Stimulated activated CD4-positive, alpha-beta T cell treated with anti-CD3 and anti-CD28 coated beads, TNF-alpha, amount 100 ng/mL, for 24 hours (primary cell): ENCODE measurements at regions not wholly inside any gene's neighbourhood (a gene's known extent, or its start where the extent isn't known, plus 50 kb on each side); places are given as distances from the start of the nearest gene placed in this dataset.

ENCODE experiments used
- DNase-seq, 3 experiments: peaks; one replicate each; pipeline ENCODE4 v3.0.0-alpha.2; 2020; ENCODE audit warnings: low read depth in 3 of 3

DNA sequence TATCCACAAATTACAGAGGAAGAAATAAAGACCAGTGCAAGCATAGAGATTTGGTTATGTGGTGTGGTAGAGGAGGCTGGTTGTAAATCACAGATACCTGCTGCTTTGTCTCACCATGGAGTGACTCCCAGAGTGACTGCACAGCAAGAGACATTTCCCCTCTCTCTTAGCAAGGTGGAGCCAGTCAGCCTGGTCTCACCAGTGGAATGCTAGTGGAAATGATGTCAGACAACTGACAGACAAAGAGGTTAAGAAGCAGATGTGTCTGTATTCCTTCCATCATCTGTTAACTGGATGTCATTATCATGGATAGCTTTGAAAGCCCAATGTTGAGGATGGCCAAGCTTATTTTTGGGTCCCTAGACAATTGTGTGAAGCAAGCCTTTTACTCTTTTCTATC, 509.4 kb upstream of the SEMA6A start:
- DNase-seq, result no peak

DNA sequence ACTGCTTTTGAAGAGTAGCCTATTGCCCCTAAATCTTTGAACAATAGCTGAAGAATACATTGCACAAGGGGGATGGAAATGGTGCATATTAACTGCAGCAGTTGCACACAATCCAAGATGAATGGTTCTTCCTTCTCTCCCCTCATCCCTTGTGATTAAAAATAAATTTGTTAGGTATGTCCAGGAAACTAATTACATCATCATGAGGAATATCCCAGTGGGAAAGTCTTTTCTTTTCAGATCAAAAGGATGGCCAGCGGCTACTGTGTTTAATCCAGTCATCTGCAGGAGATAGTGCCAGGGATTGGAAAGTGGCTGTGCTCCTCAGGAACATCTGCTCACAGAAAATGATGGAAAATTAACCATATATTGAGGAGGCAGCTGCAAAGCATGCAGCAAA, 508.4 kb upstream of the SEMA6A start:
- DNase-seq, result no peak

DNA sequence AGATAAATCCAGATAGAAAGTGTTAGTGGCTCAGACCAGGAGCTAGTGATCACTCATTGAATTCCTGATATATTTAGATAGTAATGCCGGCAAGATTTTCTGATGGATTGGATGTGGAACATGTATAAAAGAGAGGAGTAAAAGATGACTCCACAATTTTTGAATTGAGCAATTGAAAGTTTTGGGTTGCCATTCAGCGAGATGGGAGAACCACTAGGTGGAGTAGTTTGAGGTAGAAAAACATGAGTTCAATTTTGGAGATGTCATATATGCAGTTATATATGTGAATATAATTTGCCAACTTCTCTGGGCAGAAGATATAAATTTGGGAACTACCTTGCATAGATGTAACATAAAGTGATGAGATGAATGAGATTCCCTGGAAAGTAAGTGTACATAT, 502.5 kb upstream of the SEMA6A start:
- no peak for DNase-seq

DNA sequence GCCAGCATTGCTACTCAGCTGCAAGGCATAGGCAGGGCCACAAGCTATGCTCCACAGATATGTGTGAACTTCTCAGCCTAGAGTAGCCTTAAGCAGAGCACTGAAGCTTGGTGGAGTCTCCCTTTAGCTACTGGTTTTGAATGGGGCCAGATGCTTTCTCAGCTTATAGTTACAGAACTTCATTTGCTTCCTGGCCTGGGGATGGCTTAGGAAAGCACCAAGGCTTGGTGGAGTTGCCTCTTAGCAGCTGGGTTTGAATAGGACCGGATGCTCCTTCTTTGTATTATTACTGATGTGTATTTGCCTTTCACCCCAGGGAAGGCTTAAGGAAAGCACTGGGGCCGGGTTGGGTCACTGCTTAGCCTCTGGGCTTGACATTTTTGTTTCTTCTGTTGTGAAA, 497.8 kb upstream of the SEMA6A start:
- DNase-seq, result no peak

DNA sequence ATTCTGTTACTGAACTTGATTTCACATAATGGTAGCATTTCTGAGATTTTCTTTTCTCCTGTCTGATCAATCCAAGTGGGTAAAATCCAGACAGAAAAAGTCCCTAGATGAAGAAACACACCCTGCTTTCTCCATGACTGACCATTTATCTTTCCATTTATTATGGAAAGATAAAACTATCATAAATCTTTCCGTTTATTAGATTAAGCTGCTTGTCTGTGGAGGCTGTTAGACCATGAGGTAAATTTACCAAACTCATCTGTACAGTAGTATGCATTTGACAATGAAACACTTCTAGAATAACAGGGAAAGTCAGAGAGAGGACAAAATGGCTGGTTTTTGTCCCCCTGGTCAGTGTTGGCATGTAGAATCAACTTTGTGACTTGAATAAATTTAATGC, 491.2 kb upstream of the SEMA6A start:
- DNase-seq, result no peak

DNA sequence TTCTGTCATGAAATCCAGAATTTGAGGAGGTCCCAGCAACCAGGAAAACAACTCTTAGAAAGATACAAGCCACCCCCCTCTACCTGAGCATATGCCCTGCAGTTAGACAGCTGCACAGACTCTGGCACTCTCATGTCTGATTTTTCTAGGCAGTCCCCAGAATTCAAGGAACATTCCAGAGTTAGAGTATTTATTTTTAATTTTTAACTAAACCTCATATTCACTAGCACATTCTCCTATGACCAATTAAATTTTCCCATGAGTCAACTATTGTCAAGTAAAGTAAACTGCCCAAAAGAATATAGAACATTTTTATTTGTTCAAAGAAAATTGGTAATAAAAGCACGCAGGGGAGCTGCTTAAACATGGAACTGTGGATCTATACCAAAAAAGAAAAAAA, 490.5 kb upstream of the SEMA6A start:
- no peak for DNase-seq

DNA sequence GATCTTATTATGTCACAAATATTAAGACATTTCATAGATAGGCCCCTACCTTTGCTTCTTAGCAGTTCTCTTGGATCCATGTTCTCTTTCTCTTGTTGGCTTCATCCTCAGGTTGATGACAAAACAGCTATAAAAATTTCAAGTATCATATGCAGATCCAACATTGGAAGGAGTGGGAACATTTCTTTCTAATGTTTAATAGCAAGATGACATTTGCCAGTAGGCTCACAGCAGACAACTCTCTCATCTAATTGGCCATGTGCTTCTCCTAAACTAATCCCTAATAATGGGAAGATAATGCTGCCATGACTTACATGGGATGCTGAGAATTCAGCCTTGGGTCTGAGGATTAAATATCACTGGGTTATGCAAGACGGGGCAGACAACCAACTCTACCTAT, 485.5 kb upstream of the SEMA6A start:
- DNase-seq, result no peak

DNA sequence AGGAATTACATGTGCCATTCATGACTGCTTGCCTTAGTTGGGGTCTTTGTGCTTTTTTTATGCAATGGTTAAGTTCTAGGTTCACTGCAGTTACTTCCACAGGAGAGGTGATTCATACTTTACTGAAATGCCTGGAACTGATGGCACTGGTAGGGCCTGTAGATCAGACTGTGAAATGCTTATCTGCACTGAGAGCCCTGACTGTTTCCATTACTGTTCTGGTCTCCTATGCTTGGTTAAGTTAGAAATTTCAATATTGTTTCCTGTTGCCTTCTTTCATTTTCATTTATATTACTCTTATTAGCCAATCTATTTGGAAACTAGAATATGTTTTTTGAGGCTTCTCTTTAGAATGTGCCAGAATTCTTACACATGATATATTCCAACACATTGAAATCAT, 484.1 kb upstream of the SEMA6A start:
- no peak for DNase-seq

DNA sequence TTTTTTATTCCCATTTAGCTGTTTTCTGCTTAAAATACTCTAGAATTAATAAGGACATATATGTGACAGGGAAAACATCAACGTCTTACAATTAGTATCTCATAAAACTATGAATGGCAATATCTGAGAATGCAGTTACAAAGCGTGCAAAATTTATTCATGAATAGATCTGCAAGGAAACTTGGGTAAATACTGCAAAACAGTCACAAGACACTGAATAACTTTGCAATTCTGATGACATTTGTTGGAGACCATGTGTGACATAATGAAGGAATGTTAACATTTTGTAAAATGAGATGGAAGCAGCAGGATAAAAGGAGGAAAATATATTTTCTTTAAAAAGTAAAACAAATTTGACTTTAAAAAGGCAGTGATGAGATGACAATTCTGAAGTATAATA, 480.9 kb upstream of the SEMA6A start:
- no peak for DNase-seq

DNA sequence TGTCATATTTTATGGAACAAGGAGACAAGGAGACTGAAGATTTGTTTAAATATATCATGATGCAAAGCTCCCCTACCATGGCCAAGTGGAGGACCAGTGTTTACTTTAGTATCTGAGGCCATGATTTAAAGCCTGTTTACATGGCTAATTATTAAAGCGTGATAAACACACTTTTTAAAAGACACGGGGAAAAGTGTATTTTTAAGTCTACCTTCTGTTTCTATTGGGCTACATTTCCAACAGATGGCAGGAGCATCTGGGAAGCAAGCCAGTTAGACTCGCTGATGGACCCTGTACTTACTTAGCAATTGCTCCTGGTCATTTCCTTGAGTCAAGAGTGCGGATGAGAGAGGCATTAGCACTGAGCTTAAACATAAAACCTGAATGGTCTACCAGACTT, 480.3 kb upstream of the SEMA6A start:
- DNase-seq, result no peak

DNA sequence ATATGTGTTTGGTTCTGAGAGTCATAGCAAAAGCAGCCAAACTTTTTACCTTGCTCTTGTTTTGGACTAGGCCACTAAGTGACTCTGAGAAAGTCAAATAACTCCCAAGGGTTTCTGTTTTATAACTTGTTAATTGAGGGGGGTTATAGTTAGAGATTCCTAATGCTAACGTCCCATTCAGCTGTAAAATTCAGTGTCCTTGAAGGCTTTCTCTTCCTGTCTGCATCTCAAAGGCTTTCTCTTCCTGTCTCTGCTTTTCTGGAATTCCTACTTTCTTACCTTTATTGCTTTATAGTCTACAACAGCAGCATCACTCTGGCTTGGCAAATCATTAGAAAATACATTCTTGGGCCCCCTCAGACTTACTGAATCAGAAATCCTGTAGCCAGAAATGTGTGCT, 479.5 kb upstream of the SEMA6A start:
- DNase-seq, result no peak

DNA sequence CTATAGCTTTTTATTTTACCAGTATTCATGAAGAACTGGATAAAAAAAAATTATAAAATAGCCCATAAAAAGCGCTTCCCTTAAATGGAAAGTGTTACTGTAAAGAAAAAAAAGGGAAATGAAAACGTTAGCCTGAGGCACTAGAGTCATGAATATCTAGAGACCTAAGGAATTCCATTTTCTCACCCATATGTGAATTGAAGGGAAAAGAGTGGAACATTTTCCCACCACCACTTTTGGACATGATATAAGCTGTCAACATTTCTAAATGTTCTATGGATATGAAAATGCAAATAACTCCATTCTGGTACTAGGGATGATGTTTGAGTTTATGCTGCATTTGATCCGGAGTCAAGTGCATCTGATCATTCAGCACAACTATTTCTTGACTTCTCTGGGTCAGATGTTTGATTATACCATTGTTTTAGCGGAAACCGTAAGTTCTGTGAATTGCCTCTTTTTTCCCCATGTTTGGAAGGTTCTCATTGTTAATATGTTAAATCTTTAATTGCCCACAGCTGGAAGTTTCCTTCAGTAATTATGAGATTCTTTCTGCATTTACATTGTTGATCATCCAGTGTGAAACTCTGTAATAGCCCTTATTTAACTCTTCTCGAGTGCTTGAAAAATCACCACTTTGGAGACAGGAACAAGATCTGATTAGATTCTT, 467.4 kb upstream of the SEMA6A start:
- DNase-seq, result no peak

DNA sequence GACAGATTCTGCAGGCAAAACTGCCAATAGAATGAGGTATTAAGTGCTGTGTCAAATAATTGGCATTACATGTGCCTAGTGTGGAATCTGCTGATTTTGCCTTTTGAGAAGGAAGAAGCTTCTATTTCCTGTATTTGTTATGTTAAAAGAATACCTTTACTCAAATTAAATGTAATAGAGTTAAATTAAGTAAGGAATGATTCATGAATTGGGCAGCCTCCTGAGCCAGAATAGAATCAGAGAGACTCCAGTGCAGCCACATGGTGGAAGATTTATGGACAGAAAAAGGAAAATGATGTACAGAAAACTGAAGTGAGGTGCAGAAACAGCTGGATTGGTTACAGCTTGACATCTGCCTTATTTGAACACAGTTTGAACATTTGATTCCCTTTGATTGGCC, 464.4 kb upstream of the SEMA6A start:
- no peak for DNase-seq

DNA sequence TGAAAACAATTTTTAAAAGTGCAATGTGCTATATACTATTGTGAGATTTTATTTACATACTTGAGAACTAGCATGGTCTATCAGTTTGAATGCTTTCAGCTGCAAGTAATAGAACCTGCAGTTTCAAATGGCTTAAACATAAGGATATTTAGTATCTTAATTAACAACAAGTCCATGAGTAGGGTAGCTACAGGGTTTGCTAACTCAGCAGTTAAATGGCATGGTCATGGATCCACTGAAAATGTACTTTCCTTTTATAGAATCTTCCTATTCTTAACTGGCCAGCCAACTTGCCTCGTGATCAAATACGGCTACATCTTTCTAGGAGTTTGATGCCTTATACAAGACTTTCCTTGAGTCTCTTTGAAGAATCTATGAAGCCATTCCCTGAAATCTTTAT, 452.8 kb upstream of the SEMA6A start:
- DNase-seq, result no peak

DNA sequence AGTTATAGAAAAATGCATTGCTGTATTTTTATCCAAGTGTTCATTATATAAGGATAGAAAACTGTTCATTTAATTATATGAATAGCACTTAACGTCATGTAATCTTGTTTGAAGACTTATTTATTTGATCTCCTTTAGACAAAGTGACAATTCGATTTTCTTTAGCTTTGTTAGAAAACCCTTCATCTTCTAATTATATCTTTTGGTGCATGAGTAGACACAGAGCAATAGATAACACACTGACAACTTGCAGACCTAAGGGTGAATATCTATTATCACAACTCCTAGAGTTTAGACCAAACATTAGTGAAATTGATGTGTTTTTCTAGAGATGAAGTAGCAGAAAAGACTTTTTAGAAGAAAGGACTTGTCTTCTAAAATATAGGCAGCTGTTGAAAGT, 446.4 kb upstream of the SEMA6A start:
- no peak for DNase-seq

DNA sequence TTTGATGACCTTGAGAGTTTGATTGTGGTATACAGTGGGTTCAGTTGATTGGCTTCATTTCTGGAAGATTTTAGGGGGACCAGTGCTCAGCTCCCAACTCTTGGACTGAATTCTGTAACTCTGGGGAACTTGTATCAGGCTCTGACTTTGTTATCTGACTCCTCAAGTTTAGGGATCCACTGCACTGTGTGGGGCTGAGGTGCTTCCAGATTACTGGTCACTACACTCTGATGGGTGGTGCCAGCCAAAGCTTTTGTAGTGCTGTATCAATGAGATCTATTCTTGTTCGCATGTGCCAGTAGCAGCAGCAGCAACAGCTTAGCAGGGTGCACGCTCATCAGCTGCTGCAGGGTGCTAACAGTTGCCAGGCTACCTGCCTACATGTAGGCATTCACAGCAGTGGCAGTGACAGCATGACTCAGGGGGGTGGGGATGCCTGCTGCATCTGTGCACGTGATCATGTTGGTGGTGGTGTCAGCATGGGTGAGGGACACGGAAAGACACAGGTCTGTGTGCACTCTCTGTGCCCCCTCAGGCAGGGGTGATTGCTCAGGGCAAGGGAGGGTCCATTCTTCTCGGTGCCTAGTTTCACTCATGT, 438.8 kb upstream of the SEMA6A start:
- no peak for DNase-seq

DNA sequence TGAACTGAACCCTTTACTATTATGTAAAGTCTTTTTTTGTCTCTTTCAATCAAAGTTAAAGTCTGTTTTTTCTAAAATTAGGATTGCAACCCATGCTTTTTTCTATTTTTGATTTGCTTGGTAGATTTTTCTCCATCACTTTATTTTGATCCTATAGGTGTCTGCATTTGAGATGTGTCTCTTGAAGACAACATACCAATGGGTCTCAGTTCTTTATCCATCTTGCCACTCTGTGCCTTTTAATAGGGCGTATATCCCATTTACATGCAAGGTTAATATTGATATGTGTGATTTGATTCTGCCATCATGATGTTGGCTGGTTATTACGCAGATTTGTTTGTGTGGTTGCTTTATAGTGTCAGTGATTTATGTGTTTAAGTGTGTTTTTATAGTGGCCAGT, 436.0 kb upstream of the SEMA6A start:
- DNase-seq, result no peak

DNA sequence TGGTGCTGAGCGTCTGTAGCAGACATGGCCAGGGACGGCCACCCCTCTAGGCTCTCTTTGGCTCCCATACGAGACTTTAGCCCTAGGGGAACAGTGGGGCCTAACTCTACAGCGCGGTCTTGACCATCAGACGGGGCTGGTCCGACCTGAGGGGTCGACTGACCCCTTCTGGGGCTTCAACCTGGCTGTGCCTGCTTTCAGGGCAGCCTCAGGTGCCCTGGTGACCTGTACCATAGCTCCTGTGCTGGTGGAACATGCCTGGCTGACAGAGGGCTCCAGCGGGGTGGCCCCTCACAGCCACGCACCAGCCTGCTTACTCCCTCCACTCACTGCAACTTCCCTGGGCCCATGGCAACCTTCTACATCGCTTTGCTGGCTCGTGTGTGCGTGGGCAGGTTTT, 423.4 kb upstream of the SEMA6A start:
- no peak for DNase-seq

DNA sequence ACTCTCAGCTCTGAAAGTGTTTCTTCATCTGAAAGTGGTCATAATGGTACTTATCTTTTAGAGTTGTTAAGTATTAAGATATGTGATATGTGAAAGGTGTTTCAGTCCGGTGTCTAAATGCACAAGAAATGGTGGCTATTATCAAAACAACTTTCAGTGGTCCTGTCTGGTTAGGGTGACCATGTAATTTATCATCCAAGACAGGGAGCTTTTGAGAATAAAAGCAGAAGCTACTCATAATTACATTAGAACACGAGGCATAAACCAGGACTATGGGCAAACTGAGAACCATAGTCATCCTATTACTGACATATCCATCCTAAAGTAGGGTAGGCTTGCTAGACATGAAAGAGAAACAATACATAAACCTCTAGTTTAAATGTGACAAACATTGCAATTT, 418.1 kb upstream of the SEMA6A start:
- no peak for DNase-seq

DNA sequence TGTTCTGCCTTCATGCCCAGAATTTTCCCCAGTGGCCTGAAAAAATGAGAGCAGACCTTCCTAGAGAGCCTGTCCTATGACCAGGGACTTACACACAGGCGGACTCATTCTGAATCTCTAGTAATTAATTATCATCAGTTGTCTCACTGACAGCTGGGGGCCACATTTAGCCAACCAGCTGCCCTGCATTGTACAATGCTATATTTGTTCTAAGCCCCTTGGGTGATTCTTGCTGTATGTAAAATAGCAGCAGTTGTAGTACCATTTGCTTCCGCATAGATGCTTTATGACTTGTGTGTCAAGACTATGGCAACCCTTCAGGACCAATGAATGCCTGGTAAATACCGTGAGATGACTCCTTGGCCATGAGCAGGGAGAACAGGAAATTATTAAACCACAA, 415.4 kb upstream of the SEMA6A start:
- no peak for DNase-seq

DNA sequence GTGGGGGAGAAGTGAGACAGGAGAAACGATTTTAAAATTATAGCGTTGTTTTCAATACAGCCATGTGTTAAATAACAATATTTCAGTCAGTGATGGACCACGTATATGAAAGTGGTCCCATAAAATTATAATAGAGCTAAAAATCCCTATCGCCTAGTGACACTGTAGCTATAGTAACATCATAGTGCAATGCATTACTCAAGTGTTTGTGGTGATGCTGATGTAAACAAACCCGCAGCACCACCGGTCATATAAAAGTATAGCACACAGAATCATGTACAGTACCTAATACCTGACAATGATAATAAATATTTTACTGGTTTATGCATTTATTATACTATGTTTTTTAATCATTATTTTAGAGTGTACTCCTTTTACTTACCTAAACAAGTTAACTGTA, 407.4 kb upstream of the SEMA6A start:
- DNase-seq, result no peak

DNA sequence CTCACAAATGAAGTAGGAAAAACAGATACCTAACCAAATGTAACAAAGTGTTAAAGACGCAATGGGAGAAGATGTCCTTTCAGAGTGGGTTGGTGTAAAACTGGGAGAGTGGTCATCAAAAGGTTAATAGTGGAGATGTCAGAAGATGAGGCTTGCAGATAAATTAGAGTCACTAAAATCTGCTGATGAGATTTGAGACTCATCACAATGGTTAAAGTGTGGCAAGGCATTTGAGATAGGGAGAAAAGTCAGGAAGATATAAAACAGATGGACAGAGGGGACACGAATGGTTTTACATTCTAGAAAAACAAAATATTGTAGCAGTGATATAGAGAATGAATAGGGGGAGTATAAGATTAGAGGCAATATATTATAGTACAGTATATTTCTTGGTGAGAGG, 406.0 kb upstream of the SEMA6A start:
- no peak for DNase-seq

DNA sequence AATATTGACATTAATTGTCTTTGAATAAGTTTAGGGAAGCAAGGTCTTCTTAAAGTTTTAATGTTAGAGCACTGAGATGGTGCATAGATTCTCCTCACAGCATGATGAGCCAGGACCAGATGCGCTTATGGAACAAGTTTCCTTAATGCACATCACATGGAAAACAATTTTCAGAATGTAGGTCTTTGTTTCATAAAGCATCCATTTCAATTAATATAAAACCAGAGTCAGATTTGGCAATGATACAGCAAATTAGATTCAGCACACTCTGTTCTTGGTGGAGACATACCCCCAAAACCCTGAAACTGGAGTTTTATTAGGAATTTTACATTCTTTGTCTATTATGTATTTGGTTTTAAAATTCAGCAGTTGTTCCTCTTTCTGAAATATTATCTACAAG, 402.1 kb upstream of the SEMA6A start:
- no peak for DNase-seq

DNA sequence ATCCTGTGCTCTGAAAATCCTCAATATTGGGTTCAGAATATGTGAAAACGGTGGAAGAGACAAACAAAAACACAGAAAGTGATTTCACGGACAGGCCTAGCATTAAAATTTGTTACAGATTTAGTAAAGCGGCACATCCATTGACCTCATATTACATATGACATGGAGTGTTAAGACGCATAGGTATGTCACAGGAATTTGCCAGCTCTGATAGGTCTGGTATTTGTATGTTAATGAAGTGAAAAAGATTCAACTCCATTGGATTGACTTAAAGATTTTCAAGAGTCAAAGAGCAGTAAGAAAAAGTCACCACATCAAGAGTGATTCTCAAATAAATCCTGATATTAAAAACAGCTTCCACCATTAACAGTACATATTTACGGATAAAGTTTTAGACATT, 396.5 kb upstream of the SEMA6A start:
- no peak for DNase-seq
